ENCODE measurements at regions not wholly inside any gene's neighbourhood (a gene's known extent, or its start where the extent isn't known, plus 50 kb on each side); places are given as distances from the start of the nearest gene placed in this dataset.

DNA sequence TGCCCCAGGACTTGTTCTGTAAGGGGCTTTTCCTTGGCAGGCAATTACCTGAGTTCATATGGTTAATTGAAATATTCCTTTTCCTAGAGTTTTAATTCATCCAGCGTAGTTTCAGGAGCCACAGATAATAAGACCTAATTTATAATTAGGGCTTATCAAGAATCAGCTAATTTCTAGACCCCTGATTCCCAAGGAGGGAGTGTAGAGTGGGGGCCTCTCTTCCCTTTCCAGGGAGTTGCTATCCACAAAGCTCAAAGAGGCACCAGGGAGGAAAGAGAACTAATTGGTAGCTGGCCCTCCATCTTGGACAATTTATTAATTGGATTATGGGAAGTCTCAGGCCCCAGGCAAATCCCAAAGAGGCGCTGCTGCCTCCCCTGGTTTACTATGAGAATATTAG lies 75.8 kb upstream of the ZNF618 start:
- Histone ChIP-seq H3K9me3 (ENCODE audit: control insufficient read depth, insufficient read depth, low read depth, low read length) (no peaks in the 10 kb centered on the region), H3K4me1 (ENCODE audit: control insufficient read depth, insufficient read depth, low read length) (no peaks in the 10 kb centered on the region), H3K4me3 (ENCODE audit: low read depth, low read length) (no peak overlapping the region), H3K27ac (ENCODE audit: extremely low read depth, low read depth, low read length) (no peak overlapping the region), H3K36me3 (ENCODE audit: control insufficient read depth in 2 of 2, insufficient read depth in 1 of 2, low read length in 2 of 2) (no peaks in the 10 kb centered on the region)
- POLR2A ChIA-PET = no interaction called here
- no peak for TF ChIP-seq ZNF23 (tag by site-specific recombination; IDR thresholded peaks at IDR 0.05; ENCODE audit: borderline replicate concordance)
- no peak for TF ChIP-seq HOXD13 (CRISPR knock-in tag; IDR thresholded peaks at IDR 0.05; ENCODE audit: borderline replicate concordance)
- no peak for TF ChIP-seq ZNF175 (tag by site-specific recombination; IDR thresholded peaks at IDR 0.05)
- TF ChIP-seq ZNF2 (tag by site-specific recombination; IDR thresholded peaks at IDR 0.05) = no peak
- no peak for TF ChIP-seq BCL11A (tag by site-specific recombination; IDR thresholded peaks at IDR 0.05; ENCODE audit: low read depth)
- TF ChIP-seq BCL11B (tag by site-specific recombination; IDR thresholded peaks at IDR 0.05; ENCODE audit: low read depth) = no peak
- no peak for TF ChIP-seq ZNF621 (tag by site-specific recombination; IDR thresholded peaks at IDR 0.05)
- no peak for TF ChIP-seq ZBTB1 (tag by site-specific recombination; IDR thresholded peaks at IDR 0.05)
- TF ChIP-seq ZNF112 (tag by site-specific recombination; IDR thresholded peaks at IDR 0.05) = no peak
- TF ChIP-seq MYNN (tag by site-specific recombination; IDR thresholded peaks at IDR 0.05; ENCODE audit: borderline replicate concordance) = no peak
- no peak for TF ChIP-seq ZNF184 (tag by site-specific recombination; IDR thresholded peaks at IDR 0.05)
- TF ChIP-seq ZNF37A (tag by site-specific recombination; IDR thresholded peaks at IDR 0.05) = no peak
- no peak for TF ChIP-seq ZFP3 (tag by site-specific recombination; IDR thresholded peaks at IDR 0.05; ENCODE audit: low read depth)
- CTCF ChIA-PET = interaction anchor here (1.4 kb wide), 1 partner anchor 119 kb away, joined by 3 read pairs; no protein-coding TSS in a partner anchor

- no peak for TF ChIP-seq HOXC10 (CRISPR knock-in tag; IDR thresholded peaks at IDR 0.05)
- no peak for TF ChIP-seq ZNF654 (tag by site-specific recombination; IDR thresholded peaks at IDR 0.05; ENCODE audit: low read depth)
- TF ChIP-seq KLF10 (tag by site-specific recombination; IDR thresholded peaks at IDR 0.05) = no peak
- TF ChIP-seq ZEB2 (tag by site-specific recombination; IDR thresholded peaks at IDR 0.05) = no peak
- no peak for TF ChIP-seq ZNF214 (tag by site-specific recombination; IDR thresholded peaks at IDR 0.05; ENCODE audit: borderline replicate concordance)
- TF ChIP-seq ZBTB7A (tag by site-specific recombination; IDR thresholded peaks at IDR 0.05; ENCODE audit: low read depth) = no peak
- no peak for TF ChIP-seq ZNF184 (tag by site-specific recombination; IDR thresholded peaks at IDR 0.05)
- TF ChIP-seq ZNF404 (tag by site-specific recombination; IDR thresholded peaks at IDR 0.05) = no peak
- TF ChIP-seq ZNF645 (tag by site-specific recombination; IDR thresholded peaks at IDR 0.05) = no peak
- no peak for TF ChIP-seq RBAK (tag by site-specific recombination; IDR thresholded peaks at IDR 0.05)
- no peak for TF ChIP-seq ZBTB44 (tag by site-specific recombination; IDR thresholded peaks at IDR 0.05)
- no peak for TF ChIP-seq ZNF280D (tag by site-specific recombination; IDR thresholded peaks at IDR 0.05)
- TF ChIP-seq ZNF548 (tag by site-specific recombination; IDR thresholded peaks at IDR 0.05) = no peak
- Histone ChIP-seq H3K9me3 (ENCODE audit: control insufficient read depth, insufficient read depth, low read depth, low read length) (no peaks in the 10 kb centered on the region), H3K27ac (ENCODE audit: extremely low read depth, low read depth, low read length) (no peak overlapping the region), H3K4me1 (ENCODE audit: control insufficient read depth, insufficient read depth, low read length) (no peaks in the 10 kb centered on the region), H3K36me3 (ENCODE audit: control insufficient read depth in 2 of 2, insufficient read depth in 1 of 2, low read length in 2 of 2) (no peaks in the 10 kb centered on the region), H3K4me3 (ENCODE audit: low read depth, low read length) (no peak overlapping the region)
- CTCF ChIA-PET = interaction anchor here (0.8 to 1.6 kb wide), 2 partner anchors 10 to 73 kb away, joined by 3 to 4 read pairs; no protein-coding TSS in a partner anchor
- POLR2A ChIA-PET = interaction anchor here (0.6 kb wide), 1 partner anchor 99 kb away, joined by 3 read pairs; no protein-coding TSS in a partner anchor
These were observed 72.1 kb upstream of the ZNF618 start for GRCh38 chr9:113803811-113804589.
